ENCODE measurements at regions not wholly inside any gene's neighbourhood (a gene's known extent, or its start where the extent isn't known, plus 50 kb on each side); places are given as distances from the start of the nearest gene placed in this dataset.

DNA sequence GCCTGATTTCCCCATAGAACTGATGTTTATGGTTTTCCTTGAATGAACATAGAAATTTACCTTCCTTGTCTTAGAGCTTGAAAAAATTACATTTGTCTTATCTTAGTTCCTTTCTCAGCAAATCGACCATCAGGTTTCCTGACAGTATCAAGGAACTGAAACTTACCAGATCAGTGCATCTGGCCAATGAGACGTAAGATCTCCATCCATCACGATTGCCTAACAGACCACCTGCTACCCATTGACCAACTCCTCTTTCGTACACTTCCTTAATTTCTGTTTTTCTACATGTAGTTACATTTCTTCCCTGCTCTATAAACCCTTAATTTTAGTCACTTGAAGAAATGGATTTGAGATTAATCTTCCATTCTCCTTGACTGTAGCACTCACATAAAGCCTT, 57.4 kb upstream of the TMPRSS15 start:
- TF ChIP-seq, protein P1, sequence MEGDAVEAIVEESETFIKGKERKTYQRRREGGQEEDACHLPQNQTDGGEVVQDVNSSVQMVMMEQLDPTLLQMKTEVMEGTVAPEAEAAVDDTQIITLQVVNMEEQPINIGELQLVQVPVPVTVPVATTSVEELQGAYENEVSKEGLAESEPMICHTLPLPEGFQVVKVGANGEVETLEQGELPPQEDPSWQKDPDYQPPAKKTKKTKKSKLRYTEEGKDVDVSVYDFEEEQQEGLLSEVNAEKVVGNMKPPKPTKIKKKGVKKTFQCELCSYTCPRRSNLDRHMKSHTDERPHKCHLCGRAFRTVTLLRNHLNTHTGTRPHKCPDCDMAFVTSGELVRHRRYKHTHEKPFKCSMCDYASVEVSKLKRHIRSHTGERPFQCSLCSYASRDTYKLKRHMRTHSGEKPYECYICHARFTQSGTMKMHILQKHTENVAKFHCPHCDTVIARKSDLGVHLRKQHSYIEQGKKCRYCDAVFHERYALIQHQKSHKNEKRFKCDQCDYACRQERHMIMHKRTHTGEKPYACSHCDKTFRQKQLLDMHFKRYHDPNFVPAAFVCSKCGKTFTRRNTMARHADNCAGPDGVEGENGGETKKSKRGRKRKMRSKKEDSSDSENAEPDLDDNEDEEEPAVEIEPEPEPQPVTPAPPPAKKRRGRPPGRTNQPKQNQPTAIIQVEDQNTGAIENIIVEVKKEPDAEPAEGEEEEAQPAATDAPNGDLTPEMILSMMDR (IDR thresholded peaks at IDR 0.05), result no peak
- TF ChIP-seq POLR2A (IDR thresholded peaks at IDR 0.05) (no peak), POLR2AphosphoS5 (IDR thresholded peaks at IDR 0.05) (no peak), EP300 (IDR thresholded peaks at IDR 0.05) (no peak)
- 56 to 79% methylated on average over 4 of the region's 4 CpGs for WGBS, 2 donors
- Histone ChIP-seq H3K27me3 (no peaks in the 10 kb centered on the region), H3K27ac (no peak overlapping the region), H3K36me3 (no peaks in the 10 kb centered on the region), H3K4me1 (no peaks in the 10 kb centered on the region), H3K4me3 (no peak overlapping the region), H3K9me3 (no peaks in the 10 kb centered on the region)
- DNase-seq, result no peak
- intact Hi-C loops (cut with DNase I), result no loop called here

DNA sequence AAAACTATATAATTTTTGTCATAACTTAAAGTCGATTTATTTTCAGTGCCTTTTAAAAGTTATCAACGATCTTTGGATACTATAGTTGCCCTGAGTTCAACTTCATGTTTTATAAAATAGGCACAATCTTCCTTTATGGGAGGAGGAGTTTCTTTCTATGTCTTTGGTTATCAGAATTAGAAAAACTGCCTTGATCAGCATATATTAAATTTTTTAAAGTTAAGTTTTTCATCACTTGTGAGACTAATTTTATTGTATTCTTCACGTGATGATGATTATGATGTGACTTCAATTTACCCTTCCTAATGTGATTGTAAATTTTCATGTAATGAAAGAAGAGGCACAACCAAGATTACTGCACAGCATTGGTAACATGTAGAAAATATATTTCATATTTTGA, 58.2 kb upstream of the TMPRSS15 start:
- Histone ChIP-seq H3K4me3 (no peak overlapping the region), H3K36me3 (no peaks in the 10 kb centered on the region), H3K27me3 (no peaks in the 10 kb centered on the region), H3K4me1 (no peaks in the 10 kb centered on the region), H3K27ac (no peak overlapping the region), H3K9me3 (no peaks in the 10 kb centered on the region)
- WGBS, 2 donors, result 86 to 90% methylated on average over 3 of the region's 3 CpGs
- no peak for DNase-seq
- TF ChIP-seq EP300 (IDR thresholded peaks at IDR 0.05) (no peak), POLR2A (IDR thresholded peaks at IDR 0.05) (no peak), POLR2AphosphoS5 (IDR thresholded peaks at IDR 0.05) (no peak)
- TF ChIP-seq, protein P1 (IDR thresholded peaks at IDR 0.05), result no peak
- intact Hi-C loops (cut with DNase I), result no loop called here

DNA sequence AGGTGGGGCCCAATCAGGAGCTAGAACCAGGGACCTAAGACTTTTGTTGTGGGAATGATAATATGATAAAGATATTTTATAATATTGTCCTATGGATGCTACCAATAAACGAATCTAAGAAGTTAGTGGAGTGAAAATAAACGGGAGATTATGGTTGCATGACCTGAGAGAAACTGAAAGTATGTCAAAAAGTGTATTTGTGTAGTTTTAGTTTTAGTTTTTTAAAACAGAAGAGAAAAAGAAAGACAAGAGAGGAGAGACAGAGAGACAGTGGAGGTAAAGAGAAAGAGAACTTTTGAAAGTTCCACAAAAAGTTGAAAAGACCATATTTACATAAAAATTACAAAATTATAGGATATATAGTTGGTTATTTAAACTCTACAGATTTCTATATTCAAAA, 64.1 kb upstream of the TMPRSS15 start:
- Histone ChIP-seq H3K4me3 (no peak overlapping the region), H3K36me3 (no peaks in the 10 kb centered on the region), H3K4me1 (peaks cover 0 to 4% (median 2%) of the 10 kb centered on the region in 4 donors), H3K9me3 (no peaks in the 10 kb centered on the region), H3K27ac (no peak overlapping the region), H3K27me3 (no peaks in the 10 kb centered on the region)
- no peak for DNase-seq
- 40 to 74% methylated on average over 2 of the region's 2 CpGs for WGBS, 2 donors
- TF ChIP-seq, protein P1 (IDR thresholded peaks at IDR 0.05), result no peak
- TF ChIP-seq EP300 (IDR thresholded peaks at IDR 0.05), result no peak
- no peak for TF ChIP-seq POLR2A (IDR thresholded peaks at IDR 0.05)
- TF ChIP-seq POLR2AphosphoS5 (IDR thresholded peaks at IDR 0.05), result no peak
- intact Hi-C loops (cut with DNase I), result no loop called here

DNA sequence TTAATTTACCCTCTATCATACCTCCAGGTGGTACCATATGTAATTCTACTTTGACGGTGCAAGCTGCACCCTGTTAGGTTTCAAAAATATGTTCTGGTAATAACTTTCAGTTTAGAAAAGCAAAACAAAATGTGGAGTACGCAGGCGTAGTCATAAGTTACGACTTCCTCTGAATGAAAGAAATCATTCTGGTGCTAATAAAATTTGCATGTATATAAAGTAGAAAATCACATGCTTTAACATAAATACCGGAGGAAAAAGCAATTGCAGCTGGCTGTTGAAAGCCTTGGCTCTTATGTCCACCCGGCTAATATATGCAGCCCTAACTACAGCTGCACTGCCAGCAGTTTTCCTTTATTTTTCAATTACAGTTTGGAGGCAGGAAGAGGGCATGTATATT, 65.2 kb upstream of the TMPRSS15 start:
- H3K27ac ChIP-seq, result no peak overlapping the region
- intact Hi-C loops (cut with DNase I), result no loop called here
- no peaks in the 10 kb centered on the region for H3K9me3 ChIP-seq
- DNase-seq, result no peak
- TF ChIP-seq, protein P1 (IDR thresholded peaks at IDR 0.05), result no peak
- no peak for TF ChIP-seq POLR2AphosphoS5 (IDR thresholded peaks at IDR 0.05)
- TF ChIP-seq POLR2A (IDR thresholded peaks at IDR 0.05), result no peak
- TF ChIP-seq EP300 (IDR thresholded peaks at IDR 0.05), result no peak
- no peaks in the 10 kb centered on the region for H3K36me3 ChIP-seq
- H3K27me3 ChIP-seq, result no peaks in the 10 kb centered on the region
- peaks cover 0 to 4% (median 2%) of the 10 kb centered on the region in 4 donors for H3K4me1 ChIP-seq
- H3K4me3 ChIP-seq, result peak overlapping the region in 3 of 4 donors; percentile 10 to 17 (median 15)
- WGBS, 2 donors, result 6 to 29% methylated on average over 6 of the region's 6 CpGs

DNA sequence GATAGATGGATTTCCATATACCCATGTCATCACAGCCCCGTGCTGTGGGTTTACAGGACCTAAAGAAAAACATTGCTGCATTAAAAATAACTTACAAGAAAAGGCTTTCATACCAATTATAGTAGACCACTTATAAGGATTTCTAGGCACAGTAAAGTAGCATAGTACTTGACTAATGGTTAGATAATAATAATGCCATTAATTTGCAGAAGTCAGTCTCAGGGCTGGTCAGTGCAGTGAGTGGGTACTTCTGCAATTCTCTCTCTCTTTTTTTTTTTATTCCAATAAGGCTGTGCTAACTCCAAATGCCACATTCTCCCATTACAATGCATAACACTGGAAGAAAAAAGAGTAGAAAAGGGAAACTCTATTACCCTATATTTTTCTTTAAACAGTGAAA, 73.1 kb upstream of the TMPRSS15 start:
- no peak for DNase-seq
- Histone ChIP-seq H3K27ac (no peak overlapping the region), H3K9me3 (no peaks in the 10 kb centered on the region), H3K27me3 (no peaks in the 10 kb centered on the region), H3K4me1 (no peaks in the 10 kb centered on the region), H3K36me3 (no peaks in the 10 kb centered on the region), H3K4me3 (no peak overlapping the region)
- intact Hi-C loops (cut with DNase I), result no loop called here
- TF ChIP-seq POLR2A (IDR thresholded peaks at IDR 0.05) (no peak), POLR2AphosphoS5 (IDR thresholded peaks at IDR 0.05) (no peak), EP300 (IDR thresholded peaks at IDR 0.05) (no peak)
- TF ChIP-seq, protein P1 (IDR thresholded peaks at IDR 0.05), result no peak
- 65 to 81% methylated on average over 1 of the region's 1 CpG for WGBS, 2 donors
